ENCODE measurements at regions not wholly inside any gene's neighbourhood (a gene's known extent, or its start where the extent isn't known, plus 50 kb on each side); places are given as distances from the start of the nearest gene placed in this dataset.

DNA sequence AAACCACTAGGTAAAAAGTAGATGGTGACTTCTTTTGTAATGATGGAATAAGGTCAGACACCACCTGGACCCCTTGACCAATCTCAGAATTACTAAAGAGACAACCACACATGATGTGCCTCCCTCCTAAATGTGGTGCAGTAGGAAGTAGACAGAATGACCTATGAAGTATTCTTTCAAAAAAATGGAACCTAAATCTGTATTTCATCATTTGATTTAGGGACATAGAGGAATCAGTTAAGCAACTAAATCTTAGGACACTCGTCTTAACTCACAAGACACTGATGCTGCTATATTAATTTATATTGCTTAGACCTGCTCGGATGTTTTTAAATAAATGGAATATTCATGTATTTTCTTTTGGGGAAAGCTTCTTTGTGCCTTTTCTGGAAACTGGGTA lies 80.9 kb upstream of the IRF2BP2 start:
- no peak overlapping the region for H3K27ac ChIP-seq (ENCODE audit: extremely low read depth, low read depth, low read length)
- POLR2A ChIA-PET, result no interaction called here
- CTCF ChIA-PET, result interaction anchor here (0.7 to 1.4 kb wide), 5 partner anchors 9 to 150 kb away, joined by 3 to 5 read pairs (median 3); no protein-coding TSS in a partner anchor

DNA sequence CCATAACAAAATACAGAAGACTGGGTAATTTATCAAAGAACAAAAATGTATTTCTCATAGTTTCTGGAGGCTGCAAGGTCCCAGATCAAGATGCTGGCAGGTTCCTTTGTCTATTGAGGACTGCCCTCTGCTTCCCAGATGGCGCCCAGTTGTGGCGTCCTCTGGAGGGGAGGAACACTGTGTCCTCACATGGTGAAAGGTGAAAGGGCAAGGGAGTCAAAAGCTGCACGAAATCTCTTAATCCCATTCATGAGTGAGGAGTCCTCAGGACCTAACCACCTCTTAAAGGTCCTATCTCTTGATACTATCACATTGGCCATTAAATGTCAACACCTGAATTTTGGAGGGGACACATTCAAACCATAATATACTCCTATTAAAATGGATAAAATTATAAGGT lies 79.3 kb upstream of the IRF2BP2 start:
- Histone ChIP-seq H3K27ac (ENCODE audit: extremely low read depth, low read depth, low read length) (no peak overlapping the region), H3K4me3 (ENCODE audit: low read depth, low read length) (no peak overlapping the region), H3K36me3 (ENCODE audit: control insufficient read depth in 2 of 2, insufficient read depth in 1 of 2, low read length in 2 of 2) (no peaks in the 10 kb centered on the region), H3K9me3 (ENCODE audit: control insufficient read depth, insufficient read depth, low read depth, low read length) (no peaks in the 10 kb centered on the region), H3K4me1 (ENCODE audit: control insufficient read depth, insufficient read depth, low read length) (no peaks in the 10 kb centered on the region)
- ChIA-PET CTCF (no interaction called here), POLR2A (interaction anchor here (0.5 kb wide), 1 partner anchor 160 kb away, joined by 4 read pairs; no protein-coding TSS in a partner anchor)
- TF ChIP-seq ZNF157 (tag by site-specific recombination; IDR thresholded peaks at IDR 0.05), result no peak
- TF ChIP-seq ZNF2 (tag by site-specific recombination; IDR thresholded peaks at IDR 0.05), result no peak
- TF ChIP-seq KLF9 (tag by site-specific recombination; IDR thresholded peaks at IDR 0.05; ENCODE audit: low read depth), result no peak
- TF ChIP-seq ZSCAN30 (tag by site-specific recombination; IDR thresholded peaks at IDR 0.05), result no peak

More for the DNA sequence above, 80.9 kb upstream of the IRF2BP2 start:
- Histone ChIP-seq H3K4me1 (ENCODE audit: control insufficient read depth, insufficient read depth, low read length) (no peaks in the 10 kb centered on the region), H3K36me3 (ENCODE audit: control insufficient read depth in 2 of 2, insufficient read depth in 1 of 2, low read length in 2 of 2) (no peaks in the 10 kb centered on the region), H3K4me3 (ENCODE audit: low read depth, low read length) (no peak overlapping the region), H3K9me3 (ENCODE audit: control insufficient read depth, insufficient read depth, low read depth, low read length) (no peaks in the 10 kb centered on the region)
- TF ChIP-seq ZNF2 (tag by site-specific recombination; IDR thresholded peaks at IDR 0.05), result no peak
- TF ChIP-seq ZNF174 (tag by site-specific recombination; IDR thresholded peaks at IDR 0.05), result no peak
- TF ChIP-seq, protein P1, sequence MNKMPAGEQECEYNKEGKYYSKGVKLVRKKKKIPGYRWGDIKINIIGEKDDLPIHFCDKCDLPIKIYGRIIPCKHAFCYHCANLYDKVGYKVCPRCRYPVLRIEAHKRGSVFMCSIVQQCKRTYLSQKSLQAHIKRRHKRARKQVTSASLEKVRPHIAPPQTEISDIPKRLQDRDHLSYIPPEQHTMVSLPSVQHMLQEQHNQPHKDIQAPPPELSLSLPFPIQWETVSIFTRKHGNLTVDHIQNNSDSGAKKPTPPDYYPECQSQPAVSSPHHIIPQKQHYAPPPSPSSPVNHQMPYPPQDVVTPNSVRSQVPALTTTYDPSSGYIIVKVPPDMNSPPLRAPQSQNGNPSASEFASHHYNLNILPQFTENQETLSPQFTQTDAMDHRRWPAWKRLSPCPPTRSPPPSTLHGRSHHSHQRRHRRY (tag by site-specific recombination; IDR thresholded peaks at IDR 0.05), result no peak
- TF ChIP-seq ZNF37A (tag by site-specific recombination; IDR thresholded peaks at IDR 0.05), result no peak
- TF ChIP-seq, protein P2, sequence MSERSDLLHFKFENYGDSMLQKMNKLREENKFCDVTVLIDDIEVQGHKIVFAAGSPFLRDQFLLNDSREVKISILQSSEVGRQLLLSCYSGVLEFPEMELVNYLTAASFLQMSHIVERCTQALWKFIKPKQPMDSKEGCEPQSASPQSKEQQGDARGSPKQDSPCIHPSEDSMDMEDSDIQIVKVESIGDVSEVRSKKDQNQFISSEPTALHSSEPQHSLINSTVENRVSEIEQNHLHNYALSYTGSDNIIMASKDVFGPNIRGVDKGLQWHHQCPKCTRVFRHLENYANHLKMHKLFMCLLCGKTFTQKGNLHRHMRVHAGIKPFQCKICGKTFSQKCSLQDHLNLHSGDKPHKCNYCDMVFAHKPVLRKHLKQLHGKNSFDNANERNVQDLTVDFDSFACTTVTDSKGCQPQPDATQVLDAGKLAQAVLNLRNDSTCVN (tag by site-specific recombination; optimal IDR thresholded peaks at IDR 0.05), result no peak

DNA sequence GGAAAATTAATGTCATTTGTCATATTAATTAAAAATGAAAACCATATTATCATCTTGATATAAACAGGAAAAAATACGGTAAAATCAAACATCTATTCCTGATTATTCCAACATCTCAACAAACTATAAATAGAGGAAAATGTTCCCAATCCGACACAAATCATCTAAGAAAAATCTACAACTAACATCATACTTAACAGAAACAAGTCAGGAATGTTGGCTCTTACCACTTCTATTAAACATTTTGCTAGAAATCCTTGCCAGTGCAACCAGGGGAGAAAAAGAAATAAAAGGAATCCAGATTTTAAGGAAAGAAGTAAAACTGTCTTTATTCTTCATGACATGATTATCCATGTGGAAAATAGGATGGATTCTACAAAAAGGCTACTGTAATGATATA lies 77.0 kb upstream of the IRF2BP2 start:
- TF ChIP-seq, protein P3, sequence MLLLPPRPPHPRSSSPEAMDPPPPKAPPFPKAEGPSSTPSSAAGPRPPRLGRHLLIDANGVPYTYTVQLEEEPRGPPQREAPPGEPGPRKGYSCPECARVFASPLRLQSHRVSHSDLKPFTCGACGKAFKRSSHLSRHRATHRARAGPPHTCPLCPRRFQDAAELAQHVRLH (tag by site-specific recombination; IDR thresholded peaks at IDR 0.05), result no peak
- TF ChIP-seq ZIC2 (tag by site-specific recombination; IDR thresholded peaks at IDR 0.05), result no peak
- no peak for TF ChIP-seq ZNF350 (tag by site-specific recombination; IDR thresholded peaks at IDR 0.05)
- no peak for TF ChIP-seq ZNF660 (tag by site-specific recombination; IDR thresholded peaks at IDR 0.05)
- no peak for TF ChIP-seq ZNF629 (tag by site-specific recombination; IDR thresholded peaks at IDR 0.05)
- TF ChIP-seq ZNF549 (tag by site-specific recombination; IDR thresholded peaks at IDR 0.05), result no peak
- no peak for TF ChIP-seq BCL11A (tag by site-specific recombination; IDR thresholded peaks at IDR 0.05; ENCODE audit: low read depth)
- no peak for TF ChIP-seq KLF8 (tag by site-specific recombination; IDR thresholded peaks at IDR 0.05)
- no peak for TF ChIP-seq ZNF529 (tag by site-specific recombination; IDR thresholded peaks at IDR 0.05; ENCODE audit: insufficient replicate concordance)
- no peak for TF ChIP-seq ZNF776 (tag by site-specific recombination; IDR thresholded peaks at IDR 0.05; ENCODE audit: borderline replicate concordance)
- no peak for TF ChIP-seq ZNF19 (tag by site-specific recombination; IDR thresholded peaks at IDR 0.05; ENCODE audit: low read depth)
- no peak for TF ChIP-seq ZNF121 (tag by site-specific recombination; IDR thresholded peaks at IDR 0.05)
- TF ChIP-seq RBAK (tag by site-specific recombination; IDR thresholded peaks at IDR 0.05), result no peak
- TF ChIP-seq, protein P4, sequence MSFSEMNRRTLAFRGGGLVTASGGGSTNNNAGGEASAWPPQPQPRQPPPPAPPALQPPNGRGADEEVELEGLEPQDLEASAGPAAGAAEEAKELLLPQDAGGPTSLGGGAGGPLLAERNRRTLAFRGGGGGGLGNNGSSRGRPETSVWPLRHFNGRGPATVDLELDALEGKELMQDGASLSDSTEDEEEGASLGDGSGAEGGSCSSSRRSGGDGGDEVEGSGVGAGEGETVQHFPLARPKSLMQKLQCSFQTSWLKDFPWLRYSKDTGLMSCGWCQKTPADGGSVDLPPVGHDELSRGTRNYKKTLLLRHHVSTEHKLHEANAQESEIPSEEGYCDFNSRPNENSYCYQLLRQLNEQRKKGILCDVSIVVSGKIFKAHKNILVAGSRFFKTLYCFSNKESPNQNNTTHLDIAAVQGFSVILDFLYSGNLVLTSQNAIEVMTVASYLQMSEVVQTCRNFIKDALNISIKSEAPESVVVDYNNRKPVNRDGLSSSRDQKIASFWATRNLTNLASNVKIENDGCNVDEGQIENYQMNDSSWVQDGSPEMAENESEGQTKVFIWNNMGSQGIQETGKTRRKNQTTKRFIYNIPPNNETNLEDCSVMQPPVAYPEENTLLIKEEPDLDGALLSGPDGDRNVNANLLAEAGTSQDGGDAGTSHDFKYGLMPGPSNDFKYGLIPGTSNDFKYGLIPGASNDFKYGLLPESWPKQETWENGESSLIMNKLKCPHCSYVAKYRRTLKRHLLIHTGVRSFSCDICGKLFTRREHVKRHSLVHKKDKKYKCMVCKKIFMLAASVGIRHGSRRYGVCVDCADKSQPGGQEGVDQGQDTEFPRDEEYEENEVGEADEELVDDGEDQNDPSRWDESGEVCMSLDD (tag by site-specific recombination; IDR thresholded peaks at IDR 0.05), result no peak
- ChIA-PET POLR2A (no interaction called here), CTCF (interaction anchor here (1.1 kb wide), 1 partner anchor 17 kb away, joined by 3 read pairs; no protein-coding TSS in a partner anchor)
- Histone ChIP-seq H3K4me1 (ENCODE audit: control insufficient read depth, insufficient read depth, low read length) (no peaks in the 10 kb centered on the region), H3K4me3 (ENCODE audit: low read depth, low read length) (no peak overlapping the region), H3K27ac (ENCODE audit: extremely low read depth, low read depth, low read length) (no peak overlapping the region), H3K9me3 (ENCODE audit: control insufficient read depth, insufficient read depth, low read depth, low read length) (no peaks in the 10 kb centered on the region), H3K36me3 (ENCODE audit: control insufficient read depth in 2 of 2, insufficient read depth in 1 of 2, low read length in 2 of 2) (no peaks in the 10 kb centered on the region)

Measured in HEK293 (cell line).